GM19397 (cell line): ENCODE measurements at regions not wholly inside any gene's neighbourhood (a gene's known extent, or its start where the extent isn't known, plus 50 kb on each side); places are given as distances from the start of the nearest gene placed in this dataset.
"Not testable (repeated sequence)": the region's sequence is repeated elsewhere in the genome, so short reads cannot be mapped to it uniquely, and the experiment has no call there.

Experiments
- ATAC-seq: cut with Tn5 transposase; IDR thresholded peaks from one replicate; pipeline ENCODE4 v1.9.1; 2021; ENCODE audit warnings: mild to moderate bottlenecking, moderate library complexity; ENCODE audit not compliant: unreplicated experiment

DNA sequence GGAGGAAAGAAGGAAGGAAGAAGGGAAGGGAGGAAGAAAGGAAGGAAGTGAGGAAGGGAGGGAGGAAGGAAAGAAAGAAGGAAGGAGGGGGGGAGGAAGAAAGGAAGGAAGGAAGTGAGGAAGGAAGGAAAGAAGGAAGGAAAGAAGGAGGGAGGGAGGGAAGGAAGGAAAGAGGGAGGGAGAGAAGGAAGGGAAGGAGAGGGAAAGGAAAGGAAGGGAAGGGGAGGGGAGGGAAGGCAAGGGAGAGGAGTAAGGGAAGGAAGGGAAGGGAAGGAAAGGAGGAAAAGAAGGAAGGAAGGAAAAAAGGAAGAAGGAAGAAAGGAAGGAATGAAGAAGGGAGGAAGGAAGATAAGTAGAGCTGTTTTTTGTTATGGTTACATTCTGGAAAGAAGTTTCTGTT, 141.2 kb downstream of the LRRC3B start:
- ATAC-seq: no peak

DNA sequence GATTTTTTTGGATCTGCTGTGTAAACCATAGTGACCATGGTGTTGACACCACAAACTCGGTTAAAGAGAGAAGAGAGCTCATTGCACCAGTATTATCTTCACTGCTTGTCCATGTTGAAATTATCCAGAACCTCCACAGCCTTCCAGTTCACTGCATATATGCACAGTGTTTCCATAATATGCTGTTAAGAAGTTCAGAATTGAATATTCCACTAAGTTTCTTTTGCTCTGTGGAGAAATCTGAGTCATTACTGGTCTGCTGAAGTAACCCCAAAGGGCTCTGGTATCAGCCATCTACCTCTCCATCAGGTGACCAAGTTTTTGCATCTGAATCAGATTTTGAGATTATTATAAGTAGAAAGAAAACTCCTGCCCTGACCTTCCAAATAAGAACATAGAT, 143.5 kb downstream of the LRRC3B start:
- no peak for ATAC-seq

DNA sequence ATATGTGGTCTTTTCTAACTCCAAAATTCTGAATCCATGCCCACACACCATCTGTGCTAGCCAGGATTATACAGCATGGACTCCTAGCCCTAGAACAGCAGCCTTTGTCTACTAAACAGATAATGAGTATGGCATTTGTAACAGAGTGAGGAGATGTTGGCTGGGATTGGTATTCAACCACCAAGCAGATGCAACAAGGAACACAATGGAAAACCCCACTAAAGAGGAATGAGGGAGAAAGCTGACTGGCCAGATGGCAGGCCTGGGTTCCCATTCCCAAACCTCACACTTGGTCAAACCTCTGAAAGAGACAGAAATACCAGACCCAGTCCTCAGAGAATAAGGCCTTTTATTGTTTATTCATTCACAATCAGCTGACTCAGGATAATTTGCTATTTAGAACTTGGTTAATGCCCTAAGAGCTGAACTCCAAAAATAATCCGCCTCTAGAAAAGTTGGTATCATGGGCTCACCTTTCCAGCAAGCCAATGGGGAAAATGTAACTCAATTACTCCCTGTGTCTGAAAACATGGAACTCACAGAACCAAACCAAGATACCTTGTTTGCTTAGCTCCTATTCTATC, 145.6 kb downstream of the LRRC3B start:
- ATAC-seq: no peak

DNA sequence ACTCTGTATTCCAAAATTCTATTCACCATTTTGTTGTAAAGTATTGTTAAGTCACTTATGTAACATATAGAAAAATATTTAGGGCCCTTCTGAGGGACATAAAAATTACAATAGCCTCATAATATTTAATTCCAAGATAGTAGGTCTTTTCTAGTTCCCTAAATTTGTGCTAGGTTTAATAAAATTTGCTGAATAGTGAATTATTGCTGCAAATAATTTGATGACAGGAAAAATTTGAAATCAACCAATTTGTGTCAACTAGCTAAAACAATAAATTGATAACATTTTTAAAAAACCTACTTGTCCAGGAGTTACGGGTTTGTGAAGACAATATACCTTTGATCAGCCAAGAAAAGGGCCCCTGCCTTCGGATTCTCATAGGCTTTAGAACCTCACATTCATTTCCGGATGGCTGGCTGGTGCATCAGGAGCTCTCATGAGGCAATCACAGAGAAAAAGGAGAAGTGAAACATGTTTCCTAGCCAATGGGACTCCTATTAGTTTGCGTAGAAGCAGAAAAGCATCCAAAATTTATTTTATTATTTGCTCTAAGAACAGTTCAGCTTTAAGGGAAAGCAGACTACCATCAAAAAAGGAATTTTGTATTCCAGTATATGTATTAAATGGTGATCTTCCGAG, 177.2 kb downstream of the LRRC3B start:
- no peak for ATAC-seq

DNA sequence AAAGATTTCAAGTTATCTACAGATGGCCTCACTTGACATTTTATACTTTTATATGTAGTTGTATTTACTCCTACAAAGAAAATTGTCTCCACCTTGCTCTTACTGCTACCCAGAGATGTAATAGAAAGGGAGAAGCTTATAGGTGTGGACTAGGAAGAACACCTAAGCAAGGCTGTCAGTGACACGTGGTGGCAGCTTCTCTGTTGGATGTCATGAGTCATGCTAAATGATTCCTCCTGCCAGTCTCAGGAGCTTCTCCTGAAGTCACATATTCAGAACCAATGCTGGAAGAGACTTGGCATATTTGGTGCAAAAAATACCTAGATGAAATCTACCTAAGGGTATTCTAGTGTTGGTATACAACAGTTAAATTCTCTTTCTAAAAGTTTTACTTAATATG, 184.7 kb downstream of the LRRC3B start:
- ATAC-seq: no peak

DNA sequence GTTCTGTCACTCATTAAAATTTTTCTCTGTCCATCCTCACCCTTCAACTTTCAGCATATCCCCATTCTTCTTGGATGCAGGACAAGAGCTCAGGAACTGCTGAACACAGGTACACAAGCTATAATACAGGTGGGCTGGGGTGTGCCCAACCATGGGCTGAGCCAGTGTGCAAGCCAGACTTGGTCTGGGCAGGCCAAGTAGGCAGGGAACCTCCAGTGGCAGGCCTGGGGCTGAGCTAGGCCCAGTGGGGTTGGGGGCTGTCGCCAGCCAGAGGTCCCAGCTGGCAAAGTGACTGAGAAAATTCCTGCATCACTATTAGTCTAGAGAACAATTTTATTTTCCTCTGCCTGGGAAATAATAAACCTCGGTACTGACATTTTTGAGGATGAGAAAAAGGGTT, 202.9 kb downstream of the LRRC3B start:
- no peak for ATAC-seq

DNA sequence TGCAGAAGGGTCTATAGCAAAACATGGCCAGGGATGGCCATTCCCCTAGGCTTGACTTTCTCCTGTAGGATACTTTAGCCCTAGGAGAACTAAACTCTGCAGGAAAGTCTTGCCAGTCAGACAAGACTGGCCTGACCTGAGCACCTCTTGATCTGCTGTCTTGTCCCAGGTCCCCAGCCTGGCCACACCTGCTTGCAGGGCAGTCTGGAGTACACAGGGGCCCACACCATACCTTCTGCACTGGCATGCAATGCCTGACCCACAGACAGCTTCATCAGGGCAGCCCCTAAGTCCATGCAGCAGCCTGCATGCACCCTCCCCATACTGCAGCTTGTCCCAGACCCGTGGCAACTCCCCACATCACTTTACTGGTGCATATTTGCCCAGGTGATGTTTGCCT, 204.6 kb downstream of the LRRC3B start:
- ATAC-seq: no peak

DNA sequence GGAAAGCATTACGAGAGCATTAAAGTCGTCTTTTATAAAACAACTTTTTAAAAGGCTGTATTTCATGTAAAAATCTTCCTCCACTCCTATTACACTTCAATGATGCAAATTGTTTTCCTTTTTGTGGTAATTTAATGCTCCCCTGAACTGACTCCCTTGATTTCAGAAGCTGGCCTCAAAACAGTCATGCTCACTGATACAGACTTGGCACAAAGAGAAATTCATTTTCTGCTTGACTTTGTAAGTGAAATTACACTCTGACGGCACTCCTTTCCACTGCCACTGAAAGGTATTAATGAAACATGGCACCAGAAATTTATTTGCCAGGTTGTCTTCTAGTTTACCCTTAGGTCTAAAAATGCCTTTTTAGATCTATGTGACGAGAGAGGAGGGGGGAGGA, 215.5 kb downstream of the LRRC3B start:
- ATAC-seq: no peak

DNA sequence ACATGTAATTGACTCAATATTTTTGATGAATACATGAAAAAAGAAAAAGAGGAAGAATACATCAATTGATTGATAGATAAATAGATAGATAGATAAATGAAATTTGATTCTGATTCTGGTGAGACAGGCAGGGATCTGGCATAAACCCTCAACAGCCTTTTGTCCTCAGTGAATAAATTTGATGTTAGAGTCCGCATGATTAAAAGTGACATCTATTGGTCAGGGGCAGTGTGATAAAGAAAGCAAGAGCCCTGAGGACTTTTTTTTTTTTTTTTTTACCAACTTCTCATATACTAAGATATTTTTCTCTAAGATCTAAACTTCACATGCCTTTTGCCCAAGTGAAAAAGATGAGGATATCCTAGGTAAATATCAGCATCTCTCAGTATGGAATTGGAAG, 216.4 kb downstream of the LRRC3B start:
- no peak for ATAC-seq

DNA sequence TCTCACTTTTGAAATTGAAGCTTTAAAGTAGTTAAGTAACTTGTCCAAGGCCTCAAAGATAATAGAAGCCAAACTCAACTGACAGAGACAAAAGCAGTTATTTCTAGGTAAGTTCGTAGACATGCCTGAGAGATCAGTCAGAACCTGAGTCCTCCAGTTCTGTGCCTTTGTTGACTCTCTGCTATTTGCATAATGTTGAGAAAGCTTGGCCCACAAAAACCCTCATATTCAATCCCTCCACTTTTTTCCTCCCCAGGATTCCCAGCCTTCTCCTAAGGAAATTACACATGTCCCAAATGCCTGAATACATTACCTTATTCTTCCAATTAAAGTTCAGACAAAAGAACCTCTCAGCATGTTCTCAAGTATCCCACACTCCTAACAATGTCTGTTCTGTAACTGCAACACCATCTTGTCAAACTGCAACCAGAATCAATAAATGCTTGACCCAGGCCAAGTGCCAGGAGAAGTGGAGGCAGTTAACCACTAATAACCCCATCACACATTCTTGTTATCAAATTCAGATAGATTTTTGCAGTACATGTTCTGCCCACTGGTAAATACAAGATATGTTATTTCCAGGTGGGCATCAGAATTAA, 217.8 kb downstream of the LRRC3B start:
- ATAC-seq: no peak

DNA sequence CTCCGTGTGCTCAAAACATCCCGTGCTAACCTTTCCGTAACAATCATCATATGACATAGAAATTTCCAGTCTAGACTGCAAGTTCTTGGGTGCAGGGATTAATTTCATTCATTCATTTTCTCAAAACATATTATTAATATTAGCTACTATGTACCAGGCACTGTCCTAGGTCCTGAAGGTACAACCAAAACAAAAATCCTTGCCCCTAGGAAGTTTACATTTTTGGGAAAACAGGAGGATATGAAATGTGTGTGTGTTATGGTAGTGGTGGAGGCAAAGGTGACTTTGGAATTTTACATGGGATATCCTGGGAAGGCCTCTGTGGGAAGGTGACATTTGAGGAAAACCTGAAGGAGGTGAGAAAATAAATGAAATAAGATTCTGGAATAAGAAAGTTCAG, 222.6 kb downstream of the LRRC3B start:
- no peak for ATAC-seq

DNA sequence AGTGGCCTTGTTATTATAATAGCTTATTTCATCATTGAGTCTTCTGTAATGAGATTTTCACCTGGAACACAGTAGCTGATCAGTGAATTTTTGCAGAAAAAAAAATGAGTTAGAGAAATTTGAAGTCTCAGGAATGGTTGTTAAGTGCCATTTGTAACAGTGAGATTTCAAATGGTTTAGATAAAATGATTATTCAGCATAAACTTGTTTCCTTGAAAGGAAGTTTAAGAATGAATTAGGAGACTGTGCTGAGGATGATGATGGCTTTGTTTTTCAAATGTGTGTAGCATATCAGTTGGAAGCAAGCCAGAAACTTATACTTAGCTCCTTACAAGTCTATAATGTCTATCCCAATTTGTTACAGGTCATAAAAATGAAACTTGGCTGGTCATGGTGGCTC, 225.1 kb downstream of the LRRC3B start:
- ATAC-seq: no peak

DNA sequence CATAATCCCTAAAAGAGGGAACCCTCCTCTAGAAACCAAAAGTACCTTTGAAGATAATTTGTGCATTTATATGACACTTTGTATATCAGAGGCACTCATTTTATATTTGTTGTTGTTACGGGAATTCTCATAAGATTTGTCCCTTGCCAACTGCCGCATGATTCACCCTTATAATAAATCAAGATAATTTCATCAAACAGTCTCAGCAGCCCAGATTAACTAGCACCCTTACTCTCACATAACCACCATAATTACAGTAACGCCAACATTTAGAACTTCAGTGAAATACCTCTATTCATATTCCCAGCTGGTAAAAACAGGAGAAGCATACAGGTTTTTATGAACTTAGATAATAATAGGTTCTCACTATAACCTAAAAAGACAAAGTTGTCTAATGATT, 271.9 kb downstream of the LRRC3B start:
- no peak for ATAC-seq

DNA sequence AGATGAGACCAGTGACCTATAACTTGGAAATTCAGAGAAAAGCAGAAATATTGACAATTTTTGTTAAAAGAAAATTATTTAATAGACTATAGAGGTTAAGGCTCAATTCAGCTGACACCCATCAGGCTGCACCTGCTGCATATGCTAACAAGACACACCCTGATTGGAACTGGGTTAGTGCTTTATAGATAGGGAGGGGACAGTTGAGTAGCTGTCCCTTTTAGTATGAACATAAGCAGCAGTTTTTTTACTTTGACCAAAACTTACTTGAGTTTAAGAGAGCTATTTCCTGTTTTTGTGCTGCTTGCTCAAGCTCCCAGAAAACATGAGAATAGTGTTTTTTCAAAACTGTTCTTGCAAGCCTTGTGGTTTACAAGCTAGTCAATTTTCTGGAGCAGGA, 292.6 kb downstream of the LRRC3B start:
- no peak for ATAC-seq

DNA sequence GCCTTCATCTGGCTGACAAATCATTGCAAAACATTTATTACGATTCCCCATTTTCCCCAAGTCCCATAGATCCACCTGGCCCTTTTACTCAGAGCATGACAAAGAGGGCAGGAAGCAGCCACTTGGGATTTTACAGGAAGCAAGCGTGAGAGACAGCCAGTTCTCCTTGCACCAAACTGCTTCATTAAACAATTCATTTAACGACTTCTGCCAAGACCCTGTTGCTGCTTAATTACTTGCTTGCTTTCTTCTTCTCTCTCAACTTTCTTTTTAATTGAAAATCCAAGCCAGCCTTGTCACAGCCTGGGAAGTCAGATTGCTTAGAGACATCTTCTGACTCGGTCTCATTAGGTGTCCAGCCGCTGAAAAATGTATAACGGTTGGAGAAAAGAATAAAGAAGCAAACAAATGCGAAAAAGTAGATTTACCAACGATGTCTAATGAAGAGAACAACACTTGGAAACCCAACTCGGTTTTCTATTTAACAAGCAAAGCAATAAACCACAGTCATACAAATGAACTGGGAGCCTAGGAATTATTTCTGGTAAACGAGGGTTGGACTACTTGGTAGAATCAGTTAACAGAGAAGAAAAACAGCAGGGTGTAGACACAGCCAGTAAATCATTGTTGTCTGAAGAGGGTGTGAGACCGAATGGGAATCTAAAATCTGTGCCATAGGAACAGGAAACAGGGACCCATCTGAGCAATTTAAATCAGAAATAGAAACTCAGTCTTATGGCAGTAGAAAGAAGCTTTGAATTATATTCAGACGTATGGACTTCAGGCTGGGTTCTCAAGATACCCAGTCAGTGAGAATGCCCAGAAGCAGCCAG, 298.3 kb downstream of the LRRC3B start:
- no peak for ATAC-seq

DNA sequence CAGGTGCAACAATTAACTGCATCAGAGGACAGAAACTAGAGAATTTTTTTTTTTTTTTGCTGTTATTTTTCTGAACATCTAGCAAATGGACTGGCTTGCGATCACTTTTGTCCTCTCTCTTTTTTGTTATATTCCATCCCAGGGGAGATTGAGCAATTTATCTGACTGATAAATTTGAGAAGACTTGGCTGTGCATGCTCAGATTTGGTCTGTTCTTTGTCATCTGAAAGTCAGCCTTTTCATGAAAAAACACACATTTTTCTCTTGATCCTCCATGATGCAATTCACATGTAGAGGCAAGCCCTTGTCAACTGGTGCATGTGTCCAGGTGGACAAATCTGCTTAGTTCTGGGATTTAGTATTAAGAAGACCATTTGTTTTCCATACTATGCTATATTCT, 309.3 kb downstream of the LRRC3B start:
- no peak for ATAC-seq

DNA sequence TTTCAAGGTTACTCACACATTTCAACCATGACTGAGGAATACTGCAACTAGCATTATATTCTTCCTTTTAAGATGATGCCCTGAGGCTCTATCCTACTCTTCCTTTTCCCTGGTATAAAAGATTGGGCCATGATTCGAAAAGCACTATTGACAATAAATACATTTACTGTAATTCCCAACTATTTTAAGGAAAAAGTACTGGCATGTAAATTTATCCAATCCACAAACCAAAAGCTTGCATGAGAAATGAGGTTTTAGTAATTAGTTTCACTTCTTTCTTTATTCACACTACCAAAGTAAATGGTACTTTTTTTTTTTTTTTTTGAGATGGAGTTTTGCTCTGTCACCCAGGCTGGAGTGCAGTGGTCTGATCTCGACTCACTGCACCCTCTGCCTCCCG, 310.2 kb downstream of the LRRC3B start:
- no peak for ATAC-seq

DNA sequence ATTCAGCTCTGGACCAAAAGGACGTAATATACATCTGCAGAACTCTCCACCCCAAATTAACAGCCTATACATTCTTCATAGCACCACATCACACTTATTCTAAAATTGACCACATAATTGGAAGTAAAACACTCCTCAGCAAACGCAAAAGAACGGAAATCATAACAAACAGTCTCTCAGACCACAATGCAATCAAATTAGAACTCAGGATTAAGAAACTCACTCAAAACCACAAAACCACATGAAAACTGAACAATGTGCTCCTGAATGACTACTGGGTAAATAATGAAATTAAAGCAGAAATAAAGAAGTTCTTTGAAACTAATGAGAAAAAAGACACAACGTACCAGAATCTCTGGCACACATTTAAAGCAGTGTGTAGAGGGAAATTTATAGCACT, 322.9 kb downstream of the LRRC3B start:
- not testable (repeated sequence) for ATAC-seq

DNA sequence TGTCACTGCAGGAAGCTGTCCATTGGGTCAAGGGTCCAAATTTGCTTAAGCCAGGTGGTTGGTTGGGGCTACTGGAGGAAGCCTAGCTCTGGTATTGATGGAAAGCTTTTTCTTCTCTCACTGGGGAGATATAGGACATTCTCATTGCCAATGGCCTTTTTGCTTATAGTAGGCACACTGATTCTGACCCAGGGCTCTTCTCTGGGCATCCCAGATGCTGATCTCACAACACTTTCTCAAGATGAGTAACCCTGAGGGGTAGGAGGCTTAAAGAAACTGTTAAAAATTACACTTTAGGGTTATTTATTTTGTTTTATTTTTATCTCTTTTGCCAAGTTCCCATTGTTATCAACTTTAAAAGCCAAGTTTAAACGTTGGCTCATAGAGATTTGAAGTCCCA, 337.8 kb downstream of the LRRC3B start:
- ATAC-seq: peak; percentile 38

DNA sequence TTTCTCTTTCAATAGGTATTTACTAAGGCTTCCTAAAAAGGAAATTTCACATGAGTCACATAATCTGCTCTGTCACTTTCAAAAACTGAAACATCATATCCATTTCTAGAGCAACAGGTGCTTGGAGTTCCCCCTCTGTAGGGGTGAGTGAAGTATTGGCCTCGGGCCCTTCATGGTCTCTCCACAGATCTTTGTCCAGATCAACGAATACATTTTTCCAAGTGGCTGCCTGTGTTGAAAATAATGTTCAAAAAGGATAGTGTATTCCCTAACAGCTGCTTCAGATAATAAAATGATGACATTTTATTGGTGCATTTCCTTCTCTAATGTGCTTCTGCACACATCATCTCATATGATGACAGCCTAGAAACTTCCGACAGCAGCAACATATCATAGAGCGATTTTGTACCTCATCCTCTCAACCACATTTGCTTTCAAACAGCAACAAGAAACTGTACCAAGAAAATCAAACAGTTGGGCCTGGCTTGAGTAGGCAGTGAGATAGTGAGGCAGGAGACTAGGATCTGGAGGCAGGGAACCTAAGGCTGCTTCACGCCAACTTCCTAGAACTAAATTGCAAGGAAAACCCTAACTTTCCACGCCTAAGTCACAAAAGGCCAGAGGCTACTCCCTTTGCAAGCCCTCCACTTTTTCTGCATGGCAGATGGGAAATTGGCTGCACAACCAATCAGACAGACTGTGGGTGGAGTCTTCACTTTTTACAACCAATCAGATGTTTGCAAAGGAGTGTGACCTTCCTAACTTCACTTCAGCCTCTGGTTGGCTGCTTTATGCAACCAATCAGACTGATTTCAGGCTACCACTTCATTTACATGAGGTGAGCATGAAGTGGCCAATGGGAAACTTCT, 340.2 kb downstream of the LRRC3B start:
- peak; percentile 86 for ATAC-seq

DNA sequence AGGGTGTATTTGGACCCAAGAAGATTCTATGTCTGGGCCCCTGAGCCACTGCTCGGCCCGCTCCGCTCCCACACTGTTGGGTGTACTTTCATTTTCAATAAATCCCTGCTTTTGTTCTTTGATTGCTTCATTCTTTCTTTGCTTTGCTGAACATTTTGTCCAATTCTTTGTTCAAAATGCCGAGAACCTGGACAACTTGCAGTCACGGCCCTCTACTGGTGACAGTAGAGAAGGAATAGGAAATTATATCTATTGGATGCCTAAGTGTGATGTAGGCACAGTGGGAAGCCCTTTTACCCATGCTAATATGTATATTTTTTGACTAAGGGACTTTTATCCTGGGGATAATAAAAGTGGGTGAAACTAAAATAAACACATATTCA, 340.8 kb downstream of the LRRC3B start:
- ATAC-seq: no peak
